ENCODE measurements at regions not wholly inside any gene's neighbourhood (a gene's known extent, or its start where the extent isn't known, plus 50 kb on each side); places are given as distances from the start of the nearest gene placed in this dataset.

GRCh38 chr5:96083361-96083881 lies 121.8 kb upstream of the ELL2 start:
- Mint-ChIP-seq H3K4me3 (no peak overlapping the region), H3K9me3 (no peaks in the 10 kb centered on the region), H3K4me1 (peaks cover 4% of the 10 kb centered on the region), H3K36me3 (ENCODE audit: low read depth) (no peaks in the 10 kb centered on the region), H3K27me3 (ENCODE audit: low read depth) (no peaks in the 10 kb centered on the region), H3K27ac (ENCODE audit: unreplicated experiment) (no peak overlapping the region)
- no peak for DNase-seq (ENCODE audit: low read depth, low spot score)
- no peak for TF ChIP-seq CTCF (conservative IDR thresholded peaks at IDR 0.05)

GRCh38 chr5:96081276-96081858 lies 119.7 kb upstream of the ELL2 start:
- no peaks in the 10 kb centered on the region for H3K36me3 Mint-ChIP-seq (ENCODE audit: low read depth)

GRCh38 chr5:96080557-96080956 lies 118.9 kb upstream of the ELL2 start:
- no peak for DNase-seq (ENCODE audit: low read depth, low spot score)
- no peaks in the 10 kb centered on the region for H3K27me3 Mint-ChIP-seq (ENCODE audit: low read depth)
- no peak for TF ChIP-seq CTCF (conservative IDR thresholded peaks at IDR 0.05)
- no peak overlapping the region for H3K4me3 Mint-ChIP-seq
- no peaks in the 10 kb centered on the region for H3K4me1 Mint-ChIP-seq
- no peaks in the 10 kb centered on the region for H3K36me3 Mint-ChIP-seq (ENCODE audit: low read depth)
- no peaks in the 10 kb centered on the region for H3K9me3 Mint-ChIP-seq
- H3K27ac Mint-ChIP-seq (ENCODE audit: unreplicated experiment) = no peak overlapping the region

More at GRCh38 chr5:96081276-96081858, 119.7 kb upstream of the ELL2 start:
- H3K4me1 Mint-ChIP-seq = no peaks in the 10 kb centered on the region
- no peak overlapping the region for H3K4me3 Mint-ChIP-seq
- DNase-seq (ENCODE audit: low read depth, low spot score) = no peak
- no peaks in the 10 kb centered on the region for H3K27me3 Mint-ChIP-seq (ENCODE audit: low read depth)
- no peaks in the 10 kb centered on the region for H3K9me3 Mint-ChIP-seq
- no peak overlapping the region for H3K27ac Mint-ChIP-seq (ENCODE audit: unreplicated experiment)
- no peak for TF ChIP-seq CTCF (conservative IDR thresholded peaks at IDR 0.05)

- Mint-ChIP-seq H3K9me3 (no peaks in the 10 kb centered on the region), H3K27ac (ENCODE audit: unreplicated experiment) (no peak overlapping the region)
- DNase-seq (ENCODE audit: low read depth, low spot score) = no peak
Measured at GRCh38 chr5:96079962-96080361, 118.3 kb upstream of the ELL2 start.

GRCh38 chr5:96079075-96079474 lies 117.4 kb upstream of the ELL2 start:
- Mint-ChIP-seq H3K36me3 (ENCODE audit: low read depth) (no peaks in the 10 kb centered on the region), H3K4me1 (no peaks in the 10 kb centered on the region), H3K27ac (ENCODE audit: unreplicated experiment) (no peak overlapping the region), H3K27me3 (ENCODE audit: low read depth) (no peaks in the 10 kb centered on the region), H3K4me3 (no peak overlapping the region), H3K9me3 (no peaks in the 10 kb centered on the region)
- DNase-seq (ENCODE audit: low read depth, low spot score) = no peak
- no peak for TF ChIP-seq CTCF (conservative IDR thresholded peaks at IDR 0.05)

More at GRCh38 chr5:96079962-96080361, 118.3 kb upstream of the ELL2 start:
- no peaks in the 10 kb centered on the region for H3K4me1 Mint-ChIP-seq
- H3K4me3 Mint-ChIP-seq = no peak overlapping the region
- no peak for TF ChIP-seq CTCF (conservative IDR thresholded peaks at IDR 0.05)
- no peaks in the 10 kb centered on the region for H3K27me3 Mint-ChIP-seq (ENCODE audit: low read depth)
- no peaks in the 10 kb centered on the region for H3K36me3 Mint-ChIP-seq (ENCODE audit: low read depth)

Measured in neural crest cell (in vitro differentiated cells).